ENCODE measurements at regions not wholly inside any gene's neighbourhood (a gene's known extent, or its start where the extent isn't known, plus 50 kb on each side); places are given as distances from the start of the nearest gene placed in this dataset.

GRCh38 chr1:238233966-238234365 lies 343.2 kb upstream of the ZP4 start:
- no peak for TF ChIP-seq POLR2A (IDR thresholded peaks at IDR 0.05; ENCODE audit: low read depth, low read length)
- no peak for TF ChIP-seq EZH2 (IDR thresholded peaks at IDR 0.05; ENCODE audit: borderline replicate concordance, low read depth, low read length, severe bottlenecking)

Measured in endothelial cell of umbilical vein (primary cell).